MM.1S (cell line): ENCODE measurements at regions not wholly inside any gene's neighbourhood (a gene's known extent, or its start where the extent isn't known, plus 50 kb on each side); places are given as distances from the start of the nearest gene placed in this dataset.

Source experiments
- DNase-seq: peaks from one replicate; pipeline ENCODE4 v3.0.0-alpha.2; 2015
- H2AFZ ChIP-seq: fragments of 300-600 bp; sonication (generic); 2 replicates; pipeline ENCODE4 v1.6.0; 2016; ENCODE audit warnings: antibody characterized with exemption, low read length
- H3F3A ChIP-seq: fragments of 300-600 bp; sonication (generic); 2 replicates; pipeline ENCODE4 v1.6.1; 2016; ENCODE audit warnings: mild to moderate bottlenecking, antibody characterized with exemption, low read length, moderate library complexity, mixed read lengths; ENCODE audit not compliant: insufficient read depth
- H3K27ac ChIP-seq: fragments of 300-600 bp; sonication (generic); 2 replicates; pipeline ENCODE4 v1.5.1; 2016; ENCODE audit warnings: mild to moderate bottlenecking, low read length
- H3K27me3 ChIP-seq: fragments of 300-600 bp; sonication (generic); replicated peaks from 2 replicates; pipeline ENCODE4 v1.6.0; 2016; ENCODE audit warnings: low read length; ENCODE audit not compliant: insufficient read depth
- H3K36me3 ChIP-seq: fragments of 300-600 bp; sonication (generic); replicated peaks from 2 replicates; pipeline ENCODE4 v1.6.1; 2016; ENCODE audit warnings: mild to moderate bottlenecking, low read length, mixed read lengths; ENCODE audit not compliant: insufficient read depth
- H3K4me1 ChIP-seq: fragments of 300-600 bp; sonication (generic); 2 replicates; pipeline ENCODE4 v1.6.1; 2016; ENCODE audit warnings: low read length, mixed read lengths
- H3K4me2 ChIP-seq: fragments of 300-600 bp; sonication (generic); 2 replicates; pipeline ENCODE4 v1.6.0; 2016; ENCODE audit warnings: low read depth, low read length
- H3K4me3 ChIP-seq: fragments of 300-600 bp; sonication (generic); 2 replicates; pipeline ENCODE4 v1.5.1; 2016; ENCODE audit warnings: low read length, mixed read lengths
- H3K79me2 ChIP-seq: fragments of 300-600 bp; sonication (generic); 2 replicates; pipeline ENCODE4 v1.6.1; 2016; ENCODE audit warnings: mixed run types, low read length, mixed read lengths
- H3K9ac ChIP-seq: fragments of 300-600 bp; sonication (generic); 2 replicates; pipeline ENCODE4 v1.6.1; 2016; ENCODE audit warnings: low read length, mixed read lengths
- H3K9me2 ChIP-seq: fragments of 300-600 bp; sonication (generic); replicated peaks from 2 replicates; pipeline ENCODE4 v1.6.1; 2016; ENCODE audit warnings: mild to moderate bottlenecking, low read length, mixed read lengths; ENCODE audit not compliant: insufficient read depth
- H3K9me3 ChIP-seq: fragments of 300-600 bp; sonication (generic); replicated peaks from 2 replicates; pipeline ENCODE4 v1.6.1; 2016; ENCODE audit warnings: mild to moderate bottlenecking, low read length, mixed read lengths; ENCODE audit not compliant: insufficient read depth
- H4K20me1 ChIP-seq: fragments of 300-600 bp; sonication (generic); 2 replicates; pipeline ENCODE4 v1.6.1; 2016; ENCODE audit warnings: mild to moderate bottlenecking, low read length, moderate library complexity, mixed read lengths; ENCODE audit not compliant: insufficient read depth
- CTCF ChIP-seq: fragments of 300-600 bp; sonication (generic); IDR thresholded peaks from 2 replicates; pipeline ENCODE4 v1.5.1; 2016; ENCODE audit warnings: antibody characterized with exemption, low read length, mixed read lengths
- EZH2 ChIP-seq: fragments of 300-600 bp; sonication (generic); optimal IDR thresholded peaks from 2 replicates; pipeline ENCODE3; 2017; ENCODE audit warnings: low read depth, mild to moderate bottlenecking, antibody characterized with exemption, low read length, mixed read lengths
- EZH2phosphoT487 ChIP-seq: fragments of 300-600 bp; sonication (generic); IDR thresholded peaks from 2 replicates; pipeline ENCODE4 v1.6.1; 2018; ENCODE audit warnings: antibody characterized with exemption, low read length

- Histone ChIP-seq H3K9ac (no peak overlapping the region), H3K9me3 (no peaks in the 10 kb centered on the region), H4K20me1 (no peaks in the 10 kb centered on the region), H3K4me2 (no peak overlapping the region), H3K36me3 (no peaks in the 10 kb centered on the region), H2AFZ (no peak overlapping the region), H3K4me1 (no peaks in the 10 kb centered on the region), H3K9me2 (no peaks in the 10 kb centered on the region), H3K4me3 (no peak overlapping the region), H3K27me3 (no peaks in the 10 kb centered on the region), H3F3A (no peaks in the 10 kb centered on the region), H3K79me2 (no peaks in the 10 kb centered on the region), H3K27ac (no peak overlapping the region)
- DNase-seq: no peak
- TF ChIP-seq CTCF (no peak), EZH2phosphoT487 (no peak), EZH2 (no peak)
These were observed 878.5 kb downstream of the PCDH18 start for GRCh38 chr4:136653640-136654406.

- DNase-seq: no peak
- Histone ChIP-seq H3K4me1 (no peaks in the 10 kb centered on the region), H3K9me3 (no peaks in the 10 kb centered on the region), H3K36me3 (no peaks in the 10 kb centered on the region), H4K20me1 (no peaks in the 10 kb centered on the region), H3K9me2 (no peaks in the 10 kb centered on the region), H3K4me3 (no peak overlapping the region), H3K79me2 (no peaks in the 10 kb centered on the region), H3K27ac (no peak overlapping the region), H3K4me2 (no peak overlapping the region), H3K9ac (no peak overlapping the region), H3F3A (no peaks in the 10 kb centered on the region), H2AFZ (no peak overlapping the region), H3K27me3 (no peaks in the 10 kb centered on the region)
- no peak for TF ChIP-seq CTCF
- no peak for TF ChIP-seq EZH2phosphoT487
- no peak for TF ChIP-seq EZH2
These were observed 880.4 kb downstream of the PCDH18 start for GRCh38 chr4:136651932-136652331.

GRCh38 chr4:136651278-136651667, 881.0 kb downstream of the PCDH18 start:
- Histone ChIP-seq H3K9ac (no peak overlapping the region), H3K4me3 (no peak overlapping the region), H3K36me3 (no peaks in the 10 kb centered on the region), H3F3A (no peaks in the 10 kb centered on the region), H4K20me1 (no peaks in the 10 kb centered on the region), H3K9me3 (no peaks in the 10 kb centered on the region), H3K4me2 (no peak overlapping the region), H3K27me3 (no peaks in the 10 kb centered on the region), H3K4me1 (no peaks in the 10 kb centered on the region), H3K9me2 (no peaks in the 10 kb centered on the region), H2AFZ (no peak overlapping the region), H3K79me2 (no peaks in the 10 kb centered on the region), H3K27ac (no peak overlapping the region)
- DNase-seq: no peak
- TF ChIP-seq EZH2phosphoT487 (no peak), CTCF (no peak), EZH2 (no peak)
